Smooth muscle cell (in vitro differentiated cells): ENCODE measurements at regions not wholly inside any gene's neighbourhood (a gene's known extent, or its start where the extent isn't known, plus 50 kb on each side); places are given as distances from the start of the nearest gene placed in this dataset.

Experiments
- DNase-seq: peaks from one replicate; lab custom pipeline; 2025; ENCODE audit not compliant: unreplicated experiment; lab: John Stamatoyannopoulos, UW
- H2AFZ ChIP-seq: fragments of 200-600 bp; sonication (generic); 2 replicates; pipeline ENCODE4 v1.6.0; 2016; ENCODE audit warnings: antibody characterized with exemption, low read depth, mild to moderate bottlenecking
- H3F3A ChIP-seq: fragments of 200-600 bp; sonication (generic); 2 replicates; pipeline ENCODE4 v1.6.0; 2017; ENCODE audit warnings: antibody characterized with exemption, low read depth
- H3K27ac ChIP-seq: fragments of 200-600 bp; sonication (generic); 2 replicates; pipeline ENCODE4 v1.5.1; 2016; ENCODE audit warnings: low read depth, mild to moderate bottlenecking
- H3K27me3 ChIP-seq: fragments of 200-600 bp; sonication (generic); 2 replicates; pipeline ENCODE4 v1.6.1; 2016; ENCODE audit warnings: low read depth, mild to moderate bottlenecking
- H3K36me3 ChIP-seq: fragments of 200-600 bp; sonication (generic); 2 replicates; pipeline ENCODE4 v1.5.1; 2016; ENCODE audit warnings: low read depth
- H3K4me1 ChIP-seq: fragments of 200-600 bp; sonication (generic); 2 replicates; pipeline ENCODE4 v1.5.1; 2016; ENCODE audit warnings: low read depth
- H3K4me2 ChIP-seq: fragments of 200-600 bp; sonication (generic); 2 replicates; pipeline ENCODE4 v1.6.0; 2016; ENCODE audit warnings: mild to moderate bottlenecking
- H3K4me3 ChIP-seq: fragments of 200-600 bp; sonication (generic); 2 replicates; pipeline ENCODE4 v1.5.1; 2016; ENCODE audit warnings: mild to moderate bottlenecking
- H3K79me2 ChIP-seq: fragments of 200-600 bp; sonication (generic); 2 replicates; pipeline ENCODE4 v1.6.0; 2016; ENCODE audit warnings: low read depth, mild to moderate bottlenecking
- H3K9ac ChIP-seq: fragments of 200-600 bp; sonication (generic); 2 replicates; pipeline ENCODE4 v1.6.0; 2016; ENCODE audit warnings: low read depth
- H3K9me3 ChIP-seq: fragments of 200-600 bp; sonication (generic); replicated peaks from 2 replicates; pipeline ENCODE4 v1.5.1; 2016; ENCODE audit warnings: low read depth
- H4K20me1 ChIP-seq: fragments of 200-600 bp; sonication (generic); 2 replicates; pipeline ENCODE4 v1.6.0; 2016; ENCODE audit warnings: low read depth
- WGBS: methylation state at CpG from one replicate; pipeline ENCODE4 v1.1.7; 2016; ENCODE audit warnings: low lambda C conversion rate; 5-methylcytosine and 5-hydroxymethylcytosine counted together
- TF ChIP-seq, protein P1 (sequence below): fragments of 200-600 bp; sonication (generic); IDR thresholded peaks from 2 replicates; pipeline ENCODE4 v1.5.1; 2017; ENCODE audit warnings: borderline replicate concordance, mild to moderate bottlenecking, antibody characterized with exemption; ENCODE audit not compliant: insufficient read depth, poor library complexity, severe bottlenecking

DNA sequence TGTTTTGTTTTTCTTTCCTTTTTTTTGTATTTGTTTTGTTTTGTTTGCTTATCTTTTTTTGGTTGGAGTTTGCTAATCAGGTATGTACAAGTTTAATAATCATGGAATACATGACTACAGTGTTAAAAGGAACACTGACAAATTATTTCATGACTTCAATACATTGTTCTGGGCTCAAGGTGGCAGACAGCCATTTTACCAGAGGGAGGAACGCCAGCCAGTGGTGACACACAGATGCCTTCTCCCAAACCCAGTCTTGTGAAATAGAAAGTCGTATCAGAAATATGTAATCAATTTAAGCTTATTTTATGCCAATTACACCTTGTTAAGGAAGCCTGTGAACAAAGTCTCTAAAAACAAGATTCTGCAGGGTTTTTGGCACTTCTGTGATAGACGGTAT, 264.0 kb upstream of the EPHA4 start:
- Histone ChIP-seq H4K20me1 (no peaks in the 10 kb centered on the region), H3K4me3 (no peak overlapping the region), H3K36me3 (no peaks in the 10 kb centered on the region), H3K9me3 (no peaks in the 10 kb centered on the region), H3K4me1 (no peaks in the 10 kb centered on the region), H3K4me2 (no peak overlapping the region), H3K27me3 (no peaks in the 10 kb centered on the region), H3K79me2 (no peaks in the 10 kb centered on the region), H2AFZ (no peak overlapping the region), H3K27ac (no peak overlapping the region), H3F3A (no peaks in the 10 kb centered on the region), H3K9ac (no peak overlapping the region)
- TF ChIP-seq, protein P1, sequence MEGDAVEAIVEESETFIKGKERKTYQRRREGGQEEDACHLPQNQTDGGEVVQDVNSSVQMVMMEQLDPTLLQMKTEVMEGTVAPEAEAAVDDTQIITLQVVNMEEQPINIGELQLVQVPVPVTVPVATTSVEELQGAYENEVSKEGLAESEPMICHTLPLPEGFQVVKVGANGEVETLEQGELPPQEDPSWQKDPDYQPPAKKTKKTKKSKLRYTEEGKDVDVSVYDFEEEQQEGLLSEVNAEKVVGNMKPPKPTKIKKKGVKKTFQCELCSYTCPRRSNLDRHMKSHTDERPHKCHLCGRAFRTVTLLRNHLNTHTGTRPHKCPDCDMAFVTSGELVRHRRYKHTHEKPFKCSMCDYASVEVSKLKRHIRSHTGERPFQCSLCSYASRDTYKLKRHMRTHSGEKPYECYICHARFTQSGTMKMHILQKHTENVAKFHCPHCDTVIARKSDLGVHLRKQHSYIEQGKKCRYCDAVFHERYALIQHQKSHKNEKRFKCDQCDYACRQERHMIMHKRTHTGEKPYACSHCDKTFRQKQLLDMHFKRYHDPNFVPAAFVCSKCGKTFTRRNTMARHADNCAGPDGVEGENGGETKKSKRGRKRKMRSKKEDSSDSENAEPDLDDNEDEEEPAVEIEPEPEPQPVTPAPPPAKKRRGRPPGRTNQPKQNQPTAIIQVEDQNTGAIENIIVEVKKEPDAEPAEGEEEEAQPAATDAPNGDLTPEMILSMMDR, result no peak
- no peak for DNase-seq
- 91% methylated on average over 3 of the region's 3 CpGs for WGBS

DNA sequence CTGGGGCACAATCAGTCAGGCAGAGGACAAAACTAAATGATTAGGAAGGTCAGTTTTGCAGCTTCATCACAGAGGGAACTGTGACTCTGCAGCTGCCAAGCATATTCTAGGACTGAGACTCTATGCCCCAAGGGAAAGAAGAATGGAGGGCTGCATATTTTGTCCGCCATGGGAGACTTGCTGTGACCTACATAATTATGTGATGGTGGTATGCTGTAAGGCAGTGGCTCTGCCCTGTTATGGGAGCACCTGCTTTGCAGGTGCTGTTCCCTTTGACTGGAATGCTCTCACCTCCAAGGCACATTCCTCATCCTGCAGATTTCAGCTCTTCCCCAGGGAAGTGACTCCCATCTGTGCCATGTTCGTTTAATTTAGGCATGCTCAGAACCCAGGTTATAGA, 261.9 kb upstream of the EPHA4 start:
- WGBS, result 67% methylated on average over 2 of the region's 2 CpGs
- Histone ChIP-seq H3K36me3 (no peaks in the 10 kb centered on the region), H3K27me3 (no peaks in the 10 kb centered on the region), H3K9ac (no peak overlapping the region), H3K4me3 (no peak overlapping the region), H2AFZ (no peak overlapping the region), H3K4me2 (no peak overlapping the region), H3K27ac (no peak overlapping the region), H3K9me3 (no peaks in the 10 kb centered on the region), H4K20me1 (no peaks in the 10 kb centered on the region), H3F3A (no peaks in the 10 kb centered on the region), H3K79me2 (no peaks in the 10 kb centered on the region), H3K4me1 (no peaks in the 10 kb centered on the region)
- TF ChIP-seq, protein P1, result no peak
- DNase-seq, result no peak

DNA sequence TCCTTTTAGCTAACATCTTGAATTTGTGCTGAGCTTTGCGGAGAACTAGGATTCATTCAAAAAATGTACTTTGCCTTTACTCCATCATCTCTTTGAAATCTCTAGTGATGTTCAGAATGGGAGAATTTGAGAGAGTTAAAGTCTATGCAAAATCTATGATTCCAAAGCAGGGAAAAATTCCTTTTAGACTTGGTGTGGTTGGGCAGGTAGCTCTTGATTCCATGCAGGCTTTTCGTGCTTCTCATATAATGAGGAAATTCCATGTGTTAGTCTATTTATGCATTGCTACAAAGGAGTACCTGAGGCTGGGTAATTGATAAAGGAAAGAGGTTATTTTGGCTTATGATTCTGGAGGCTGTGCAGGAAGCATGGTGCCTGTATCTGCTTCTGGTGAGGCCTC, 258.9 kb upstream of the EPHA4 start:
- H3K27me3 ChIP-seq, result no peaks in the 10 kb centered on the region
- H3K9me3 ChIP-seq, result no peaks in the 10 kb centered on the region
- DNase-seq, result no peak
- H2AFZ ChIP-seq, result no peak overlapping the region
- no peak overlapping the region for H3K4me2 ChIP-seq
- H3K4me1 ChIP-seq, result no peaks in the 10 kb centered on the region
- H4K20me1 ChIP-seq, result no peaks in the 10 kb centered on the region
- H3K79me2 ChIP-seq, result no peaks in the 10 kb centered on the region
- H3F3A ChIP-seq, result no peaks in the 10 kb centered on the region
- H3K27ac ChIP-seq, result no peak overlapping the region
- TF ChIP-seq, protein P1, result no peak
- no peak overlapping the region for H3K9ac ChIP-seq
- H3K36me3 ChIP-seq, result no peaks in the 10 kb centered on the region
- 95% methylated on average over 2 of the region's 2 CpGs for WGBS
- no peak overlapping the region for H3K4me3 ChIP-seq

DNA sequence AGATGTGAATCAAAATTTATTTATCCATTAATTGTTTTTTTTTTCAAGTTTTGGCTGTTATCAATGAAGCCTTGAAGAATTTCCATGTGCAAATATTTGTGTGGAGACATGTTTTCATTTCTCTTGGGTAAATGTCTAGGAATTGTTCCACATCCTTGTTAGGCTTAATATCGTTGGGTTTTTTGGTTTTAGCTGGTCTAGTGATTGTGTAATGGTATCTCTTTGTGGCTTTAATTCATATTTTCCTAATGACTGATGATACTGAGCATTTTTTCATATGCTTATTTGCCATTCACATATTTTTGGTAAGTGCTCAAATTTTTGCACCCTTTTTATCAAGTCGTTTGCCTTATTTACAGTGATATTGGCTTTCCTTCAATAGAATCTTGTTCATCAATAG, 250.3 kb upstream of the EPHA4 start:
- no peaks in the 10 kb centered on the region for H3K4me1 ChIP-seq
- H3K4me3 ChIP-seq, result no peak overlapping the region
- TF ChIP-seq, protein P1, result no peak
- peak overlapping the region; percentile 15 for H3K4me2 ChIP-seq
- no peaks in the 10 kb centered on the region for H3K79me2 ChIP-seq
- WGBS, result 58% methylated on average over 2 of the region's 2 CpGs
- H3K9me3 ChIP-seq, result no peaks in the 10 kb centered on the region
- DNase-seq, result no peak
- H2AFZ ChIP-seq, result no peak overlapping the region
- H4K20me1 ChIP-seq, result no peaks in the 10 kb centered on the region
- H3F3A ChIP-seq, result no peaks in the 10 kb centered on the region
- H3K9ac ChIP-seq, result no peak overlapping the region
- no peak overlapping the region for H3K27ac ChIP-seq
- H3K36me3 ChIP-seq, result no peaks in the 10 kb centered on the region
- no peaks in the 10 kb centered on the region for H3K27me3 ChIP-seq
